ENCODE measurements at regions not wholly inside any gene's neighbourhood (a gene's known extent, or its start where the extent isn't known, plus 50 kb on each side); places are given as distances from the start of the nearest gene placed in this dataset.
"Not testable (repeated sequence)": the region's sequence is repeated elsewhere in the genome, so short reads cannot be mapped to it uniquely, and the experiment has no call there.

DNA sequence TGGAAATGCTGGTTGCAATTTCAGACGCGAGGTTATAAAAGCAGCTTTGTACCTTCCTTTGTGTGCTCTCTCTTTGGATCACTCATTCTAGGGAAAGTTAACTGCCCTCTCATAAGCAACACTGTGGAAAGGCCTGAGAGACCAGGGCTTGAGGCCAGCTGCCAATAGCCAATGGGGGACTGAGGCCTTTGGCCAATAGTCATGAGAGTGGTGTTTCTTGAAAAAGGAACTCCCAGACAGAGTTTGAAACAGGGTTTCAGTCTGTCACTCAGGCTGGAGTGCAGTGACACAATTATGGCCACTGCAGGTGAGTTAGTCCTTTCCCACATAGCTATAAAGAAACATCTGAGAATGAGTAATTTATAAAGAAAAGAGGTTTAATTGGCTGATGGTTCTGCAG, 524.7 kb upstream of the SMIM31 start:
- H3K36me3 ChIP-seq, result no peaks in the 10 kb centered on the region
- H3K4me3 ChIP-seq, result no peak overlapping the region
- no peak overlapping the region for H3K9ac ChIP-seq (ENCODE audit: low read depth in 2 of 2, low read length in 2 of 2)
- H3K9me3 ChIP-seq, result no peaks in the 10 kb centered on the region
- intact Hi-C loops (cut with DNase I), result no loop called here
- TF ChIP-seq, protein P1, sequence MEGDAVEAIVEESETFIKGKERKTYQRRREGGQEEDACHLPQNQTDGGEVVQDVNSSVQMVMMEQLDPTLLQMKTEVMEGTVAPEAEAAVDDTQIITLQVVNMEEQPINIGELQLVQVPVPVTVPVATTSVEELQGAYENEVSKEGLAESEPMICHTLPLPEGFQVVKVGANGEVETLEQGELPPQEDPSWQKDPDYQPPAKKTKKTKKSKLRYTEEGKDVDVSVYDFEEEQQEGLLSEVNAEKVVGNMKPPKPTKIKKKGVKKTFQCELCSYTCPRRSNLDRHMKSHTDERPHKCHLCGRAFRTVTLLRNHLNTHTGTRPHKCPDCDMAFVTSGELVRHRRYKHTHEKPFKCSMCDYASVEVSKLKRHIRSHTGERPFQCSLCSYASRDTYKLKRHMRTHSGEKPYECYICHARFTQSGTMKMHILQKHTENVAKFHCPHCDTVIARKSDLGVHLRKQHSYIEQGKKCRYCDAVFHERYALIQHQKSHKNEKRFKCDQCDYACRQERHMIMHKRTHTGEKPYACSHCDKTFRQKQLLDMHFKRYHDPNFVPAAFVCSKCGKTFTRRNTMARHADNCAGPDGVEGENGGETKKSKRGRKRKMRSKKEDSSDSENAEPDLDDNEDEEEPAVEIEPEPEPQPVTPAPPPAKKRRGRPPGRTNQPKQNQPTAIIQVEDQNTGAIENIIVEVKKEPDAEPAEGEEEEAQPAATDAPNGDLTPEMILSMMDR (IDR thresholded peaks at IDR 0.05), result no peak
- no peaks in the 10 kb centered on the region for H3K4me1 ChIP-seq
- DNase-seq, result no peak
- no peaks in the 10 kb centered on the region for H3K27me3 ChIP-seq
- H3K27ac ChIP-seq, result no peak overlapping the region

DNA sequence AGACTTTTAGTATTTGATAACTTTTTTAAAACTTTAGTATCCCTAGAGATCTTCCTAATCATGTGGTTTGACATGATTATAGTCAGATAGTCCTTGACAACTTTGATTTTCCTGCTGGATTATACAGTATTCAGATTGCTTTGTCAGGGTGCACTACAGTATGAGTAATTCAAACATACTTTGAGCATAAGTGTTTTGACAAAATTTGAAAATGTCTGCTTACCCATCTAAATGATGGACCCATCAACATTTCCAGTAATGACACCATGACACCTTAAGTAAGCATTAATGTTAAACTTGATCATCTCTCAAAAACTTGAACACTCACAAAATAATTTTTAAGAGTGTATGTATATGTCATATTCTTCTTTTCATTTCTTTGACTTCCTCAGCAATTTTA, 514.5 kb upstream of the SMIM31 start:
- TF ChIP-seq, protein P1 (IDR thresholded peaks at IDR 0.05), result no peak
- intact Hi-C loops (cut with DNase I), result no loop called here
- no peak for DNase-seq

DNA sequence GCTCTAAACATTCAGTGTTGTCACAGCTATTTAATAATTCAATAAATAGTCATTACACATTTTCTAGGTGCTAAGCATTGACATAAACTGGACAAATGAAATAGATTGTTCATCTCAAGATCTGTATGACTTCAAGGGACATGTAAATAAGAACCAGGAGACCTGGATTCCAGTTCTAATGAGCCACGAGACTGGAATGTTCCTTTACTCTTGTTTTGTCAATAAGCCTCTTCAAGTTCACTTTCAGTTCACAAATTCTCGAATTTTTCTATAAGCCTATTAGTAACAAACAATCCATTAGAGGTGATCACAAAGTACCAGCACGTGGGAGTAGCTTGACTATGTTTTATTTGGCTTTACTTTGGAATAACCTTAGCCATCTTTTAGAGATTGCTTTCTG, 514.0 kb upstream of the SMIM31 start:
- DNase-seq, result no peak
- Histone ChIP-seq H3K27me3 (no peaks in the 10 kb centered on the region), H3K4me3 (no peak overlapping the region), H3K4me1 (no peaks in the 10 kb centered on the region), H3K27ac (no peak overlapping the region), H3K9ac (ENCODE audit: low read depth in 2 of 2, low read length in 2 of 2) (no peak overlapping the region), H3K9me3 (no peaks in the 10 kb centered on the region), H3K36me3 (no peaks in the 10 kb centered on the region)
- intact Hi-C loops (cut with DNase I), result no loop called here
- TF ChIP-seq, protein P1 (IDR thresholded peaks at IDR 0.05), result no peak

More for the DNA sequence above, 514.5 kb upstream of the SMIM31 start:
- no peak overlapping the region for H3K27ac ChIP-seq
- no peaks in the 10 kb centered on the region for H3K4me1 ChIP-seq
- H3K9ac ChIP-seq (ENCODE audit: low read depth in 2 of 2, low read length in 2 of 2), result no peak overlapping the region
- H3K4me3 ChIP-seq, result no peak overlapping the region
- H3K27me3 ChIP-seq, result no peaks in the 10 kb centered on the region
- H3K36me3 ChIP-seq, result no peaks in the 10 kb centered on the region
- no peaks in the 10 kb centered on the region for H3K9me3 ChIP-seq

DNA sequence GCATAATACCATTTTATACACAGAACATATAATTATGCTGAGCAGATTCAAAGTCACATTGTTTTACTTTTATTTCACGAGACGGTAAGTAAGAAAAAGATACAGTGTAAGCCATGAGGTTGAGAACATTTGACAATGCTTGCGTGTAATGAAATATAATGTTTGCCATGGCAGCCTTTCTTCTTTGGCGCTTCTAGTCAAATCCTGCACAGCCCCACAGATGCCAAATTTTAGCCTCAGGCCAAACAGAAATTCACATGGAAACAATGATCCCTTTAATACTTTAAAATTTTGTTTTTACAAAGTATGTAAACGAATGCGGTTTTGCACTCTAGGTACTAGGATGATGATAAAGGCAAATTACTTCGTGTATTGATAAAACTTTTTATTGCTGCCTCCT, 502.7 kb upstream of the SMIM31 start:
- H3K27ac ChIP-seq, result no peak overlapping the region
- H3K4me3 ChIP-seq, result no peak overlapping the region
- no peak overlapping the region for H3K9ac ChIP-seq (ENCODE audit: low read depth in 2 of 2, low read length in 2 of 2)
- no peaks in the 10 kb centered on the region for H3K36me3 ChIP-seq
- intact Hi-C loops (cut with DNase I), result no loop called here
- H3K4me1 ChIP-seq, result no peaks in the 10 kb centered on the region
- no peak for DNase-seq
- H3K27me3 ChIP-seq, result no peaks in the 10 kb centered on the region
- H3K9me3 ChIP-seq, result no peaks in the 10 kb centered on the region
- TF ChIP-seq, protein P1 (IDR thresholded peaks at IDR 0.05), result no peak

DNA sequence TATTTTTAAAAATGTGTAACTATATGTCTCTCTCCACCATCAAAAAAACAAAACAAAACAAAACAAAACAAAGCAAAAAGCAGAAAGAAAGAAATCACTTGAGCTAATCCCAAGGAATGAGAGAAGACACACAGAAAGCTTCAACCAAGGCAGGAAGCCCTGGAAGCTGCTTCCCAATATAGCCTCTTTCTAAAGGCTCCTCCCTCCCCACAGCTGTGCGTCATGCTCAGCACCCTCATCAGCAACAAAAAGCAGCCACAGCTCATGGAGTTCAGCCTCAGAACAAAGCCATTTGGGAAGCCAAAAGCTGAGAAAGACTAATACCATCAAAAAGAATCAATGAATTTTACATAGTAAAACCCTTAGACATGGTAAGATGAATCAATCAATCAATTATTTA, 501.6 kb upstream of the SMIM31 start:
- DNase-seq, result no peak
- Histone ChIP-seq H3K4me3 (no peak overlapping the region), H3K27me3 (no peaks in the 10 kb centered on the region), H3K27ac (no peak overlapping the region), H3K9me3 (no peaks in the 10 kb centered on the region), H3K4me1 (no peaks in the 10 kb centered on the region), H3K36me3 (no peaks in the 10 kb centered on the region), H3K9ac (ENCODE audit: low read depth in 2 of 2, low read length in 2 of 2) (no peak overlapping the region)
- intact Hi-C loops (cut with DNase I), result no loop called here
- TF ChIP-seq, protein P1 (IDR thresholded peaks at IDR 0.05), result no peak

DNA sequence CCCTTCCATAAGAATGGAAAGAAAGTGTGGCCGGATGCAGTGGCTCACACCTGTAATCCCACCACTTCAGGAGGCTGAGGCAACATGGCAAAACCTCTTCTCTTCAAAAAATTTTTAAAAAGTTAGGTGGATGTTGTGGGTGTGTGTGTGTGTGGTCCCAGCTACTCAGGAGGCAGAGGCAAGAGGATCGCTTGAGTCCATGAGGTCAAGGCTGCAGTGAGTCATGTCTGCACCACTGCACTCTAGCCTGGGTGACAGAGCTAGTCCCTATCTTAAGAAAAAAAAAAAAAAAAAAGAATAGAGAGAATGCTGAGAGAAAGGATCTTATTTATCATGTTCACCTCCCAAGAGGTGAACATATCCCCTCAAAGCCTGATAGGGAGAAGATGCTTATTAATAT, 492.1 kb upstream of the SMIM31 start:
- no peak for DNase-seq
- no peak overlapping the region for H3K27ac ChIP-seq
- no peak overlapping the region for H3K4me3 ChIP-seq
- no peaks in the 10 kb centered on the region for H3K36me3 ChIP-seq
- no peaks in the 10 kb centered on the region for H3K27me3 ChIP-seq
- no peak overlapping the region for H3K9ac ChIP-seq (ENCODE audit: low read depth in 2 of 2, low read length in 2 of 2)
- no peaks in the 10 kb centered on the region for H3K4me1 ChIP-seq
- TF ChIP-seq, protein P1 (IDR thresholded peaks at IDR 0.05), result no peak
- intact Hi-C loops (cut with DNase I), result no loop called here
- no peaks in the 10 kb centered on the region for H3K9me3 ChIP-seq

DNA sequence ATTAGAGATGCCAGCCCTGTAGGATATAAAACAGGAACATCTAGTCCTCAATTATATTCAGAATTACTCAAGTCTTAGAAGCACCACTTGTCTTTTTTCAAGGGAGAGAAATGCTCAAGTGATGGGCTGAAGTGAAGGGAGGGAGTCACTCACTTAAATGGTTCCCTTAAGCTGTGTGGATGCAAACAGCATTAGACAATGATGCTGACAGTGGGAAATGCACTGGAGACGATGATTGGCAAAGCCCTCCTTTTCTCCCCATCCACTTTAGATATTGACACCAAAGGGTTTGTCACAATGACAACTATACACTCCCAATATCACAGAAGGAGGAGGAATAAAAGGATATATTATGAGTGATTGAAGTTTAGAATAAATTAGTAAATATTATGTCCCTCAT, 491.4 kb upstream of the SMIM31 start:
- H3K27me3 ChIP-seq; H3K4me3 ChIP-seq; H3K9me3 ChIP-seq; DNase-seq; H3K9ac ChIP-seq (ENCODE audit: low read depth in 2 of 2, low read length in 2 of 2); H3K36me3 ChIP-seq; H3K4me1 ChIP-seq; H3K27ac ChIP-seq; intact Hi-C loops (cut with DNase I): not testable (repeated sequence)

DNA sequence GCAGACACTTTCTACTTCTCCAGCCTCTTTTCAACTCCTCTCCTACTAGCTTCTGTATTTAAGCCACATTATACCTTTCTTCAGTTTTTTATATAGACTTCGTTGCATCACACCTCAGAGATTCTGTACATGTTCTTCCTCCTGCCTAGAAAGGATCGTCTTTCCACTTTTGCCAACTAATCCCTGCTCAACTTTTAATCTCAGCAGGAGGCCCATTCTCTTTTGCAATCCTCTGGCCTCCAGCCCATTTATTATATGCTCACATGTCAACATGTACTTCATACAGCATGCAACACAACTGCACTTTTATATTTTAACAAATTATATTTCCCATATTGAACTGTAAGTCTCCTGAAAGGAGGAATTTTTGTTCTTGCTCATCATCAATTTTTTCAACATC, 476.5 kb upstream of the SMIM31 start:
- H3K4me1 ChIP-seq; H3K27me3 ChIP-seq; H3K4me3 ChIP-seq; intact Hi-C loops (cut with DNase I); H3K9me3 ChIP-seq; DNase-seq; H3K9ac ChIP-seq (ENCODE audit: low read depth in 2 of 2, low read length in 2 of 2); H3K36me3 ChIP-seq; H3K27ac ChIP-seq: not testable (repeated sequence)
